Adrenal gland (tissue), 9 donors: ENCODE measurements at regions not wholly inside any gene's neighbourhood (a gene's known extent, or its start where the extent isn't known, plus 50 kb on each side); places are given as distances from the start of the nearest gene placed in this dataset.

ENCODE experiments used
- DNase-seq, 7 donors: peaks; one replicate each; pipeline ENCODE4 v3.0.0-alpha.2; 2019 to 2020
- H3K27ac ChIP-seq, 5 donors: fragments of 200-600 bp; sonication (generic) in 4 of 5; 1 replicate in 3 of 5; 2 replicates in 2 of 5; pipeline versions ENCODE4 v1.5.1 to v1.8.0; 2016 to 2020; ENCODE audit warnings: mild to moderate bottlenecking in 1 of 5
- H3K27me3 ChIP-seq: fragments of 200-600 bp; 2 replicates; pipeline ENCODE4 v1.8.0; 2021
- H3K36me3 ChIP-seq, 2 donors: fragments of 200-600 bp; replicated peaks in 1 of 2; 1 replicate in 1 of 2; 2 replicates in 1 of 2; pipeline versions ENCODE4 v1.5.1 to v1.8.0; 2018 to 2022
- H3K4me1 ChIP-seq, 2 donors: fragments of 200-600 bp; replicated peaks in 1 of 2; 1 replicate in 1 of 2; 2 replicates in 1 of 2; pipeline versions ENCODE4 v1.5.1 to v1.8.0; 2018 to 2021
- H3K4me3 ChIP-seq, 4 donors: fragments of 200-600 bp; sonication (generic) in 3 of 4; one replicate each; pipeline ENCODE4 v1.5.1; 2016 to 2018
- H3K9me3 ChIP-seq, 3 donors: fragments of 200-600 bp; sonication (generic) in 1 of 3; replicated peaks in 1 of 3; 1 replicate in 2 of 3; 2 replicates in 1 of 3; pipeline versions ENCODE4 v1.5.1 to v1.8.0; 2016 to 2021
- CTCF ChIP-seq, 6 experiments: fragments of 450-650 bp in 4 of 6; fragments of 200-600 bp in 2 of 6; sonication (generic) in 1 of 6; IDR thresholded peaks; 1 replicate in 5 of 6; 2 replicates in 1 of 6; pipeline versions ENCODE4 v1.5.1 to v1.8.0; 2016 to 2021; ENCODE audit warnings: antibody characterized with exemption in 6 of 6, mild to moderate bottlenecking in 2 of 6, moderate library complexity in 1 of 6
- POLR2A ChIP-seq, 2 donors: fragments of 450-650 bp; IDR thresholded peaks; one replicate each; pipeline ENCODE4 v1.6.1; 2017; ENCODE audit warnings: antibody characterized with exemption in 2 of 2, mild to moderate bottlenecking in 2 of 2, moderate library complexity in 1 of 2
- WGBS, 4 donors: extraction: QIAGEN DNeasy Blood & Tissue Kit in 2 of 4; methylation state at CpG; one replicate each; pipeline versions ENCODE4 v1.1.5 to v1.1.7; 2013 to 2017; 5-methylcytosine and 5-hydroxymethylcytosine counted together
- intact Hi-C, 2 donors: fragments of 100-400 bp; cut with DNase I; formaldehyde crosslinking; loops; one replicate each; pipeline versions ENCODE4 v1.14.1 to v1.15.0; 2022 to 2023
- donor health status: healthy with polysubstance abuse.
- donor health status: Bipolar disorder and iron deficiency.
- donor health status: DM: yes; HTN: yes; CAD: no.
- donor health status: DM: no; HTN: no; CAD: no.
- donor health status: DM: no; HTN: no; CAD: no.

- intact Hi-C loops = no loop called here
- no peak for TF ChIP-seq POLR2A (IDR thresholded peaks at IDR 0.05)
- no peak for TF ChIP-seq CTCF (IDR thresholded peaks at IDR 0.05)
- Histone ChIP-seq H3K27ac (no peak overlapping the region), H3K4me3 (no peak overlapping the region), H3K27me3 (no peaks in the 10 kb centered on the region), H3K36me3 (no peaks in the 10 kb centered on the region), H3K4me1 (no peaks in the 10 kb centered on the region), H3K9me3 (no peaks in the 10 kb centered on the region)
- WGBS, 4 donors = 81 to 94% (median 87%) methylated on average over 3 of the region's 3 CpGs
- no peak for DNase-seq
Observed at GRCh38 chr10:62573929-62574328, 199.8 kb downstream of the ZNF365 start.

GRCh38 chr10:62577076-62577475, 202.9 kb downstream of the ZNF365 start:
- intact Hi-C loops = no loop called here
- no peaks in the 10 kb centered on the region for H3K27me3 ChIP-seq
- TF ChIP-seq CTCF (IDR thresholded peaks at IDR 0.05) = no peak
- no peak for TF ChIP-seq POLR2A (IDR thresholded peaks at IDR 0.05)
- DNase-seq = no peak
- no peak overlapping the region for H3K27ac ChIP-seq
- H3K36me3 ChIP-seq = no peaks in the 10 kb centered on the region
- H3K4me3 ChIP-seq = no peak overlapping the region
- peaks cover 0 to 4% of the 10 kb centered on the region in 2 donors for H3K4me1 ChIP-seq
- H3K9me3 ChIP-seq = no peaks in the 10 kb centered on the region
- 84 to 92% (median 89%) methylated on average over 4 of the region's 4 CpGs for WGBS, 4 donors

GRCh38 chr10:62577666-62578291, 203.6 kb downstream of the ZNF365 start:
- peaks cover 0 to 7% of the 10 kb centered on the region in 2 donors for H3K4me1 ChIP-seq
- H3K9me3 ChIP-seq = no peaks in the 10 kb centered on the region
- no peaks in the 10 kb centered on the region for H3K36me3 ChIP-seq
- H3K27ac ChIP-seq = no peak overlapping the region
- no peaks in the 10 kb centered on the region for H3K27me3 ChIP-seq
- TF ChIP-seq CTCF (IDR thresholded peaks at IDR 0.05) (no peak), POLR2A (IDR thresholded peaks at IDR 0.05) (no peak)
- no peak for DNase-seq
- H3K4me3 ChIP-seq = no peak overlapping the region
- intact Hi-C loops = no loop called here
- 57 to 64% (median 63%) methylated on average over 2 of the region's 2 CpGs for WGBS, 4 donors

GRCh38 chr10:62578301-62578700, 204.1 kb downstream of the ZNF365 start:
- no peak for TF ChIP-seq POLR2A (IDR thresholded peaks at IDR 0.05)
- TF ChIP-seq CTCF (IDR thresholded peaks at IDR 0.05) = no peak
- intact Hi-C loops = no loop called here
- DNase-seq = no peak
- no peak overlapping the region for H3K4me3 ChIP-seq
- peaks cover 0 to 10% of the 10 kb centered on the region in 2 donors for H3K4me1 ChIP-seq
- H3K27me3 ChIP-seq = no peaks in the 10 kb centered on the region
- H3K9me3 ChIP-seq = no peaks in the 10 kb centered on the region
- no peak overlapping the region for H3K27ac ChIP-seq
- no peaks in the 10 kb centered on the region for H3K36me3 ChIP-seq
- 83 to 90% (median 85%) methylated on average over 6 of the region's 6 CpGs for WGBS, 4 donors
